ENCODE measurements at regions not wholly inside any gene's neighbourhood (a gene's known extent, or its start where the extent isn't known, plus 50 kb on each side); places are given as distances from the start of the nearest gene placed in this dataset.

- DNase-seq (ENCODE audit: low read depth, low spot score) (no peak), FAIRE-seq (no peak)
- POLR2A ChIA-PET: no interaction called here
- Histone ChIP-seq H3K36me3 (ENCODE audit: control insufficient read depth in 2 of 2, extremely low read depth in 1 of 2, insufficient read depth in 2 of 2, low read length in 2 of 2) (no peaks in the 10 kb centered on the region), H3K9me3 (replicated peaks; ENCODE audit: control insufficient read depth, insufficient read depth, low read length) (no peaks in the 10 kb centered on the region), H3K9me1 (replicated peaks; ENCODE audit: control insufficient read depth, extremely low read depth, insufficient read depth, low read length) (no peaks in the 10 kb centered on the region), H4K20me1 (replicated peaks; ENCODE audit: control insufficient read depth, extremely low read depth, insufficient read depth, low read length) (no peaks in the 10 kb centered on the region), H3K9ac (replicated peaks; ENCODE audit: extremely low read depth, insufficient read depth, low read length) (no peak overlapping the region), H3K27ac (ENCODE audit: insufficient read depth, low read depth, low read length) (no peak overlapping the region), H3K4me2 (ENCODE audit: insufficient read depth, low read length) (no peak overlapping the region), H3K4me3 (replicated peaks in 1 of 3; ENCODE audit: insufficient read depth in 1 of 3, low read depth in 1 of 3, low read length in 3 of 3) (no peak overlapping the region), H3K79me2 (ENCODE audit: control insufficient read depth, insufficient read depth, low read length) (no peaks in the 10 kb centered on the region), H3K4me1 (ENCODE audit: control insufficient read depth, extremely low read depth, insufficient read depth, low read length) (no peaks in the 10 kb centered on the region), H3K27me3 (ENCODE audit: control insufficient read depth in 2 of 2, insufficient read depth in 2 of 2, low read length in 2 of 2) (no peaks in the 10 kb centered on the region), H2AFZ (ENCODE audit: low read depth, low read length) (no peak overlapping the region)
- BruUV-seq (replicated peaks): no TSS peak
- dilution Hi-C loops (cut with MboI; ENCODE audit: extremely low pct_ligation_motif_present, low sequenced_read_pairs): no loop called here
- TF ChIP-seq POLR2A (IDR thresholded peaks at IDR 0.05; ENCODE audit: low read depth, low read length) (no peak), JUN (IDR thresholded peaks at IDR 0.05; ENCODE audit: borderline replicate concordance, insufficient read depth, insufficient read length, low read depth) (no peak), GATA2 (IDR thresholded peaks at IDR 0.05; ENCODE audit: insufficient read depth, insufficient read length, low read depth, low read length) (no peak), POLR2AphosphoS5 (IDR thresholded peaks at IDR 0.05; ENCODE audit: insufficient read depth, low read depth, low read length) (no peak), CTCF (IDR thresholded peaks at IDR 0.05; ENCODE audit: extremely low read depth in 1 of 2, insufficient read depth in 1 of 2, low read depth in 1 of 2, low read length in 2 of 2) (no peak), EZH2 (IDR thresholded peaks at IDR 0.05; ENCODE audit: borderline replicate concordance, low read depth, low read length, severe bottlenecking) (no peak), FOS (IDR thresholded peaks at IDR 0.05; ENCODE audit: borderline replicate concordance, insufficient read depth, low read length) (no peak), MYC (IDR thresholded peaks at IDR 0.05; ENCODE audit: low read depth, low read length) (no peak)
- TF ChIP-seq, protein P1, sequence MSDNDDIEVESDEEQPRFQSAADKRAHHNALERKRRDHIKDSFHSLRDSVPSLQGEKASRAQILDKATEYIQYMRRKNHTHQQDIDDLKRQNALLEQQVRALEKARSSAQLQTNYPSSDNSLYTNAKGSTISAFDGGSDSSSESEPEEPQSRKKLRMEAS (IDR thresholded peaks at IDR 0.05; ENCODE audit: insufficient read depth, insufficient read length): no peak
- CTCF ChIA-PET: no interaction called here
- intact Hi-C loops (cut with micrococcal nuclease): no loop called here
Observed at GRCh38 chr14:37816743-37817295, 221.4 kb downstream of the TTC6 start.
